HG02973 (cell line): ENCODE measurements at regions not wholly inside any gene's neighbourhood (a gene's known extent, or its start where the extent isn't known, plus 50 kb on each side); places are given as distances from the start of the nearest gene placed in this dataset.
"Not testable (repeated sequence)": the region's sequence is repeated elsewhere in the genome, so short reads cannot be mapped to it uniquely, and the experiment has no call there.

Experiments used
- ATAC-seq: cut with Tn5 transposase; IDR thresholded peaks from one replicate; pipeline ENCODE4 v1.9.1; 2021; ENCODE audit warnings: moderate library complexity; ENCODE audit not compliant: unreplicated experiment

DNA sequence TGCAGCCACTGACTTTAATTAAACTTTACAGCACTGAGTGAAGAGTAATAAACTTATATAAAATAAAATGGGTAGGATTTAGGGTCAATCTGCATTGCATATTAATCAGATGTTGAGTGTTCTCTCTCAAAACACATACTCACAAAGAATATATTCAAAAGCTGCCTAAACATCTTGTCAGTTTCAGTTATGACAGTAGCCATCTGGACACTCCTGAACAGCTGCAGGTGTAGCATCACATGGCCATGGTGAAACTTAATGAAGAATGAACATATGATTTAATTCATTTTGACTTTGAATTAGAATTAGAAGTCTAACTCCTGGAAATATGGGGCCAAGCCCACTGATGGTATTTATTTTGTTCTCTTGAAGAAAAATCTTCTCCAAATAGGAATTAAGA lies 684.3 kb upstream of the RAG2 start:
- no peak for ATAC-seq

DNA sequence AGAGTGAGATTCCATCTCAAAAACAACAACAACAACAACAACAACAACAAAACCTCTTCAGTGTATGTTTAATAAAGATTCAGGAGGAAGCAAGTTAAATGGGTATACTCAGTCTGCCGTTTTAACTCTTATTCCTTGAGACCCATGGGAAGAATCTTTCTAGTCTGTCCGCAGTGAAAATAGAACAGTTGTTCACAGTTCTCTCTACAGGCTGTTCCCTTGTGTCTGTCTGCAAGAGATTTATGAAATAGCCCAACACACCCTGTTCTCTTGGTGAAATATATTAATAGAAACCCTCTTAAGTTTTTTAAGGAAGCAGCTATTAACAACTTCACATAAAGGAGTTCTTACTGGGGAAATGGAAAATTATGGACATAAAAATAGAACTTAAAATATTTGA lies 682.2 kb upstream of the RAG2 start:
- no peak for ATAC-seq

DNA sequence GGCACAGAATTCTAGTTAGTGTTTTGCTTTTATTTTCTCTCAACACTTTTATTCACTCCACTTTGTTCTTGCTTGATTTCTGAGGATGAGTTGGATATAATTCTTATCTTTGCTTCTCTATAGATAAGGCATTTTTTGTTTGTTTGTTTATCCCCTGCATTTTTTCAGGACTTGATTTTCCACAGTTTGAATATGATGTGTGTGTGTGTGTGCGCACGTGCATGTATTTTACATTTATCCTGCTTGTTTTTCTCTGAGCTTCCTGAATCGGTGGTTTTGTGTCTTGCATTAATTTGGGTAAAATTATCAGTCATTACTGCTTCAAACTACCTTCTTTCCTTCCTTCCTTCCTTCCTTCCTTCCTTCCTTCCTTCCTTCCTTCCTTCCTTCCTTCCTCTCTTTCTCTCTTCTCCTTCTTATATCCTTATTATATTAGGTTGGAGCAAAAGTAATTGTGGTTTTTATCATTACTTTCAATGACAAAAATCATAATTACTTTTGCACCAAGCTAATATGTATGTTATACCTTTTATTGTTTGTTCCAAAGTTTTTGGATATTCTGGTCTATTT lies 679.9 kb upstream of the RAG2 start:
- no peak for ATAC-seq

GRCh38 chr11:37264783-37265182 lies 666.7 kb upstream of the RAG2 start:
- ATAC-seq, result no peak

GRCh38 chr11:37264060-37264459 lies 666.0 kb upstream of the RAG2 start:
- no peak for ATAC-seq

GRCh38 chr11:37263467-37263866 lies 665.4 kb upstream of the RAG2 start:
- not testable (repeated sequence) for ATAC-seq

- ATAC-seq, result no peak
Observed at GRCh38 chr11:37259734-37260133, 661.7 kb upstream of the RAG2 start.

DNA sequence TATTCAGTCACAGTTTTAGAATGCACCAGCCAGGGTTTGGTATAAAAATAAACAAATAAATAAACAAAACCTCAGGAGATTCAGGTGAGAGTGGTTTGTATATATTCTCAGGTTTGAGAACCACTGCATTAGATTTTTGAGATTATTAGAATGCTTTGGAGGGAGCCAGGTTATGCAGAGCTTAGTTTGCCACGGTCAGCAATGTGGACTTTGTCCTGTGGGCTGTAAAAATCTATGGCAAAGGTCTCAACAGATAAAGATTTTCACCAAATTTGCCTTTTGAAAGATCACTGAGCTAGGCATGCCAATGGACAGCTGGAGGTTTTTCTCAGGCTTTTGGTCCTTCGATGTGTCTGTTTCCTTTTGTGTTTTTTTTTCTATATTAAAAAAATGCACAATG lies 650.1 kb upstream of the RAG2 start:
- no peak for ATAC-seq

DNA sequence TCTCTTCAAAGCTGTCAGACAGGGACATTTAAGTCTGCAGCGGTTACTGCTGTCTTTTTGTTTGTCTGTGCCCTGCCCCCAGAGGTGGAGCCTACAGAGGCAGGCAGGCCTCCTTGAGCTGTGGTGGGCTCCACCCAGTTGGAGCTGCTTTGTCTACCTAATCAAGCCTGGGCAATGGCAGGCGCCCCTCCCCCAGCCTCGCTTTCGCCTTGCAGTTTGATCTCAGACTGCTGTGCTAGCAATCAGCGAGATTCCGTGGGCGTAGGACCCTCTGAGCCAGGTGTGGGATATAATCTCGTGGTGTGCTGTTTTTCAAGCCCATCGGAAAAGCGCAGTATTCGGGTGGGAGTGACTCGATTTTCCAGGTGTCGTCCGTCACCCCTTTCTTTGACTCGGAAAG lies 648.1 kb upstream of the RAG2 start:
- not testable (repeated sequence) for ATAC-seq

- no peak for ATAC-seq
Observed at GRCh38 chr11:37230865-37231264, 632.8 kb upstream of the RAG2 start.

- ATAC-seq, result no peak
Observed at GRCh38 chr11:37223962-37224361, 625.9 kb upstream of the RAG2 start.

DNA sequence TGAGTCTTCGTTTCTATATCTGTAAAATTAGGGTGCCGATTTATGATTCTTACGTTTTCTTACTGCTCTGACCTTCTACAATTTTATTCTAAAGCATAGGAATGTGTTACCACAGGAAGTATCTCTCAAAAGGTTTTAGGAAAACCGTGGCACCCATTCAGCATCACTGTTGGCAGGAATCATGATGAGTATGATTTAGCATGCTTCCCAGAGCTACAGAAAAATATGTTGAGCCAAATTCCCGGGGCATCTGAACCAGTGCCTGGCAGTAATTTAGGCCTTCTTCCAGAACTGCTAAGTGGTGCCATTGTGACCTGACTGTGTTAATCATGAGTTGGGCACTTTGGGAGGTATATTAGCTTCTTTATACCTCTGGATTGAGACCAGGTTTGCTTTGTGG lies 605.0 kb upstream of the RAG2 start:
- ATAC-seq, result no peak

DNA sequence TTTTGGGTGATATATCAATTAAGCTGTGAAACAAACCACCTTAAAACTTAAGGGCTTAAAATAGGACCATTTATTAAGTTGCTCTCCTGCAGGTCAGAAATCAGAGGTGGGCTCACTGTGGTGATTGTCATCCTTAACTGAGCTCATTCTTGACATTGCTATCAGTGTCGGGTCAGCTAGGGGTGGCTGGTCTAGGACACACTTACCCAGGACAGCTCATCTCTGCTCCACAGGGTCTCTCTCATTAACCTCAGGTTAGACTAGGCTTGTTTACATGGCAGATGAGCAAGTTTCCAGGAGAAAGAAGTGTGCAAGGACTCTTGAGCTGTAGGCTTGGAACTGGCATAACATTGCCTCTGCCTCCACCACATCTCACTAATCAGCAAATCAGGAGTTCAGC lies 601.0 kb upstream of the RAG2 start:
- ATAC-seq, result no peak

DNA sequence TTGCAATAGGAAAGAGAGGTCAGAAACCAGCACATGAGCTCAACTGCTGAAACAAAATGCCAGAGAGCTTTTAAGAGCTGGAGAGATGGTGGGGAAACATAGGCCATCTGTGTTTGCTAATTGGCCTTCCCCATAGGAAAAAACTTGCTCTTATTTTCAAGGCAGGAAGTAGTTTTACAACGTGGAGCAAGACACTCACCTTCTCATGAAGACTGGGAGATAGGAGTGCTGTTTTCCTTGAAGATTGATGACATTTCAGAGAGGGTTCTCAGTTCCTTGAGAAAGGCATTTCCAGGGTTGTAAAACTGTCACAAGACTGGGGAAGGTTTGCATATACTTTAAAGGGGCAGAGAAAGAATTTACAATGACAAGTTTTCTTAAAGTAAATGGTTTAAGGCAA lies 586.3 kb upstream of the RAG2 start:
- no peak for ATAC-seq

GRCh38 chr11:37182031-37182430 lies 584.0 kb upstream of the RAG2 start:
- no peak for ATAC-seq

DNA sequence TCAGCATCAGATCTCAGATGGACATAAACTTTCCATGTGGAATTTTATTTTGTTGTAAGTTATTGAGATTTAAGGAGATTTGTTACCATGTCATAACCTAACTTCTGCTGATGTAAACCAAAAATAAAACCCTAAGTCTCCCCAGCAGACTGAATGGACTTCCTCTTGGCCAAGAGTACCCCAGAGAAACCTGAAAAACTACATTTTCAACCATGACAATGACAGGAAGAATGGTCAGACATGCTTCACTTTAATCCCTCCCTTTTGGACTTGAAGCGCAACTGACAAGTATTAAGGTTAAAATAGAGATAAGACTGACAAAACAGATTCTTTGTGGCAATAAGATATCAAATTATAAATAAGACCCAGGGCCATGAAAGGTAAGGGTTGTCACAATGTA lies 579.7 kb upstream of the RAG2 start:
- ATAC-seq, result no peak

DNA sequence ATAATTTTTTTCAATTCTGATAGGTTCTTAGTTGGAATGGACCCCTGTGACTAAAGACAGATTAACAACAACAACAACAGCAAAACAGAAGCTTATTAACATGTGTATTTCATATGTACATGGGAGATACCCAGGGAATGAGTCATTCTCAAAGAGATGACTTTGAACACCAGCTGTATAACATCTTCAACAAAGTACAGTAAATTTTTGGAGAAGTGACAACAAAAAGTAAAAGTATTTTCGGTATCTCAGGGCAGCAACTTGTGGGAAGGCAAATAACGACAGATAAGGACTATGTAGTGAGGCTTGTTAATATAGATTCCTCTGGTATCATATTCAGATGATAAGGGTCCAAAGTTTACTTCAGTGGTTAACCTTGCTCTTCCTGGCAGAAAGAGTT lies 573.4 kb upstream of the RAG2 start:
- no peak for ATAC-seq

DNA sequence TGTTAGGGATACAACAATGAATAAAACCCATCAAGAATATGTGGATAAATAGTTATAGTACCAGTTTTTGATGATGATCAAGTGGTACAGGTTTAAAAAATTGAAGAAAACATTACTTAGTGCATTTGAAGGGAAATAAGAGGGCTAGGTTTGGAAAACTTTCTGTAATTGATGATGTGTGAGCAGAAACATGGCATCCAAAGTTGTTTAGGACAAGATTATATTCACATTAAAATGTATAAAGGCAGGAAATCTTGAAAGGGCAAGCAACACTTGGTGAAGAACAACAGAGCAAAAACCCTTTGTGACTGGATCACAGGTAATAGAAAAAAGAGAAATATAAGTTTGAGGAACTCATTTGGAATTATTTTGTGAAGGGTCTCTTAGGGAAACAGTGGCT lies 572.3 kb upstream of the RAG2 start:
- ATAC-seq, result no peak

DNA sequence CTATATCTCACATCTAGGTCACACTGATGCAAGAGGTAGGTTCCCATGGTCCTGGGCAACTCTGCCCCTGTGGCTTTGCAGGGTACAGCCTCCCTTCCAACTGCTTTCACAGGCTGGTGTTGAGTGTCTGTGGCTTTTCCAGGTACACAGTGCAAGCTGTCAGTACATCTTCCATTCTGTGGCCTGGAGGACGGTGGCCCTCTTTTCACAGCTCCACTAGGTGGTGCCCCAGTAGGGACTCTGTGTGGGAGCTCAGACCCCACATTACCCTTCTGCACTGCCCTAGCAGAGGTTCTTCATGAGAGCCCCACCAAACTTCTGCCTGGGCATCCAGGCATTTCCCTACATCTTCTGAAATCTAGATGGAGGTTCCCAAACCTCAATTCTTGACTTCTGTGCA lies 547.4 kb upstream of the RAG2 start:
- ATAC-seq, result not testable (repeated sequence)

DNA sequence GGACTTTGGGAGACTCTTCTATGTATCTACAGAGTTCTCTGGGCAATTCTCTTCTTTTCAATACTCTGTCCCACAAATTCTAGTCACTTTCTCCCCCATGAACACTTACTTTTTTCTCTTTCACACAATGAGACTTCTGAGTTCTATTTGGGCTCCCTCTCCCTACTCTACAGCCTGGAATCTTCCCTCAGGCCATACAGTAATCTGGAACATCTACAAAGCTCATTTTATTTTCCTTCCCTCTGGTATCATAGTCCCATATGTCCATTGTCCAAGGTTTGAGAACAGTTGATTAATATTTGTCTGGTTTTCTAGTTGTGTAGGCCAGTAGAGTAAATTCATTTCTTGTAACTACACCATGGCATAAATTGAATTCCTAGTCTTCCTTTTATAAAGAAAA lies 544.6 kb upstream of the RAG2 start:
- no peak for ATAC-seq

DNA sequence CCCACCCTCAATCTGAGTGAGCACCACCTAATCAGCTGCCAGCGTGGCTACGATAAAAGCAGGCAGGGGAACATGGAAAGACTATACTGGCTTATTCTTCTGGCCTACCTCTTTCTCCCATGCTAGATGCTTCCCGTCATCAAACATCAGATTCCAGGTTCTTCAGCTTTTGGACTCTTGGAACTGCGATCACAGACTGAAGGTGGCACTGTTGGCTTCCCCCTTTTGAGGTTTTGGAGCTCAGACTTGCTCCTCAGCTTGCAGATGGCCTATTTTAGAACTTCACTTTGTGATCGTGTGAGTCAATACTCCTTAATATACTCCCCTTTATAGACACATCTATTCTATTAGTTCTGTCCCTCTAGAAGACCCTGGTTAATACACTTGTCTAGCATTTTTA lies 543.7 kb upstream of the RAG2 start:
- ATAC-seq, result no peak

- not testable (repeated sequence) for ATAC-seq
Observed at GRCh38 chr11:37135606-37136005, 537.6 kb upstream of the RAG2 start.

DNA sequence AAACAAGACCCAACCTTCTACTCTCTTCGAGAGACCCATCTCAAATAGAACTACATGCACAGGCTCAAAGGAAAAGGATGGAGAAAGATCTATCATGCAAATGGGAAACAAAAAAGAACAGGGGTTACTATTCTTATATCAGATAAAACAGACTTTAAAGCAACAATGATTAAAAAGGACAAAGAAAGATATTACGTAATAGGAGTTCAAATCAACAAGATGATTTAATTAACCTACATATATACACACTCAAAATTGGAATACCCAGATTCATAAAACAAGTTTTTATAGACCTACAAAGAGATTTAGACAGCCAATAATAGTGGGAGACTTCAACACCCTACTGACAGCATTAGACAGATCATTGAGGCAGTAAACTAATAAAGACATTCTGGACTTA lies 536.6 kb upstream of the RAG2 start:
- ATAC-seq, result no peak

DNA sequence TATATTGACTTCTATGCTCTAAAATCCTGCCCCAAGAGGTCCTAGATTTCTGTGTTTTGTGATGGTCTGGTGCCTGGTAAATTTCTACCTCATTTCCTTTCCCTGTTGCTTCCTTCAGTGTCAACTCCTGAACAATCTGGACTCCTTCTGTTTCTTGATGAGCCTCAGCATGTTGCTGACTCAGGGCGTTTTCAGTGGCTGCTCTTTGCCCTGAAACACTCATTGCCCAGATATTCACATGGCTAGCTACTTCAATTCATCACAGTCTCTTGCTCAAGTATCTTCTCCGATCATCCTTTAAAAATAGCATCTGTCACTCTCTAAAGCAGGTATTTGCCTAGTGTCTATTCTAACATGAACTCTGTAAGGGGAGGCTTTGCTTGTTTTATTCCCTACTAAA lies 526.3 kb upstream of the RAG2 start:
- no peak for ATAC-seq
